ENCODE measurements at regions not wholly inside any gene's neighbourhood (a gene's known extent, or its start where the extent isn't known, plus 50 kb on each side); places are given as distances from the start of the nearest gene placed in this dataset.

DNA sequence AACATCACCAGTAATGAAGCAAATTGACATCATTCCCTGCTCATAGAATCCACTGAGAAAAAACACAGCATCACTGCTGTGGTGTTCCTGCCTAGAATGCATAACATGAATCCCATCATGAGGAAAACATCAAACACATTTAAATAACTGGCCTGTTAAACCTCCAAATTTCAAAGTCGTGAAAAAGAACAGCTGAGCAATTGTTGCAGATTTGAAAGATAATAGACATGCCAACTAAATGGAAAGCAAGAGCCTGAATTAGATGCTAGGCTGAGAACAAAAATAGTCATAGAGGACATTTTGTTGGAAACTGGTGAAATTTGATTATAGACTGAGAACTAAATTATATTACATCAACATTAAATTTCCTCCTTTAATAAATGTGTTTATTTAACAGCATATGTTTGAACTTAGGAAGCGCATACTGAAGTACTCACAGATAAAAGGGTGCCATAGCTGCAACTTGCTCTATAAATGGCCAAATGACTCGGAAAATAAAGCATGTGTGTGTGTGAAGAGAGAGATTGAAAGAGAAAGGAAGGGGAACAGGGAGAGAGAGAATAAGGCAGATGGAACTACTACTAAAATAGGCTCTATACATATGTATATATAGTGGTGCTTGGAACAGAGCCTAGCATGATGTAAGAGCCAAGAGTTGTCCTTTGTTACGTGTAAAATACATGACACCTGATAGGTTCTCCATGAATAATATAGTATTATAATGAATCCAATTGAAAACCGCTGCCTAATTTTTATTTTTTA lies 305.0 kb upstream of the MON1B start:
- Mint-ChIP-seq H3K4me1 (ENCODE audit: low read depth) (no peaks in the 10 kb centered on the region), H3K9me3 (ENCODE audit: insufficient read depth) (no peaks in the 10 kb centered on the region), H3K27ac (no peak overlapping the region), H3K4me3 (no peak overlapping the region), H3K36me3 (ENCODE audit: low read depth) (no peaks in the 10 kb centered on the region), H3K27me3 (ENCODE audit: low read depth) (no peaks in the 10 kb centered on the region)
- ChIA-PET CTCF (no interaction called here), POLR2A (no interaction called here)
- no peak for DNase-seq
- ATAC-seq = no peak

GRCh38 chr16:76897816-76898215 lies 293.2 kb upstream of the MON1B start:
- H3K4me3 Mint-ChIP-seq = no peak overlapping the region
- no peak overlapping the region for H3K27ac Mint-ChIP-seq
- H3K9me3 Mint-ChIP-seq (ENCODE audit: insufficient read depth) = no peaks in the 10 kb centered on the region
- no peaks in the 10 kb centered on the region for H3K27me3 Mint-ChIP-seq (ENCODE audit: low read depth)
- no peaks in the 10 kb centered on the region for H3K4me1 Mint-ChIP-seq (ENCODE audit: low read depth)
- ATAC-seq = no peak
- no peak for DNase-seq
- no peaks in the 10 kb centered on the region for H3K36me3 Mint-ChIP-seq (ENCODE audit: low read depth)
- CTCF ChIA-PET = no interaction called here
- POLR2A ChIA-PET = no interaction called here

- Mint-ChIP-seq H3K4me1 (ENCODE audit: low read depth) (no peaks in the 10 kb centered on the region), H3K27ac (no peak overlapping the region), H3K4me3 (no peak overlapping the region), H3K27me3 (ENCODE audit: low read depth) (no peaks in the 10 kb centered on the region), H3K9me3 (ENCODE audit: insufficient read depth) (no peaks in the 10 kb centered on the region), H3K36me3 (ENCODE audit: low read depth) (no peaks in the 10 kb centered on the region)
- DNase-seq = no peak
- POLR2A ChIA-PET = no interaction called here
- no peak for ATAC-seq
- CTCF ChIA-PET = no interaction called here
Measured at GRCh38 chr16:76899767-76900166, 291.2 kb upstream of the MON1B start.

DNA sequence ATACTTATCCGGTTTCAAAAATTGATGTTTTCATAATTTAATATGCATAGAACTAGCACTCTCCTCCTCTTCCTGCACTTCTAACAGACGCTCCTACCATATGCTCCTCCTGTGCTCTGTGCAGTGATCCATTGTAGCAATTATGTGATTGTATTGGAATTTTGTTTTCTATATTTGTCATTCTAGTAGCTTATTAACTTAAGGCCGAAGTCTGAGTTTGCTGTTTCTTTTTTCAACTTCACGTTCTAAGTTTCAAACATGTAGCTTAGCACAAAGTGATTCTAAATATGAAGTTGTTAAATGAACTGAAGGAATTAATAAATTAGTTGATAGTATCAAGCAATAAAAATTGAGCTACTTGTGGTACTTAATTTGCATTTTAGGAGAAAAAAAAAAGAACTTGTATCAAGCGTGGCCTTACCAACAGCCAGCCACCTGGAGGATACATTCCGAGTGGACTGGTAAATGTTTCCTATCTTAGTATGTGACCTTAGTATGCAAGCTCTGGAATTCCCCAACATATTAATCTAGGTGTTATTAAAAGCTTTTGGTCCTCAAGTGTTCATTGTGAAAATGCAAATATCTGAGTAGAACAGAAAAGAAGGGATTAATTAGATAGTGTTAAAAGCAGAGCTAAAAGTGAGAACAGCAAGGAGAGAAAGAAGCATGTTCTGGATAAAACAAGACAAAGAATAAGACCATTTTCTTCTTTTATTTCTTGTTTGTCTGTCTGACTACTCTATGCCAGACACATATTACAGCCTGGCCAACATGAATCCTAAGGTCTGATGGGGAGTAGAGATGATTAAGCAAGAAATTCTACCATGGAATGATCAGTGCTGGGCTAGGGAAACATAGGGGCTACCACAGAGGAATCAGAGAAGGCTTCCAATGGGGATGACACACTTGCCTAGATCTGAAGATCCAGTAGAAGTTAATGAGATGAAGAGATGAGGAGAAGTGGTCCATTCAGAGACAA lies 290.4 kb upstream of the MON1B start:
- ChIA-PET CTCF (no interaction called here), POLR2A (no interaction called here)
- no peak for ATAC-seq

DNA sequence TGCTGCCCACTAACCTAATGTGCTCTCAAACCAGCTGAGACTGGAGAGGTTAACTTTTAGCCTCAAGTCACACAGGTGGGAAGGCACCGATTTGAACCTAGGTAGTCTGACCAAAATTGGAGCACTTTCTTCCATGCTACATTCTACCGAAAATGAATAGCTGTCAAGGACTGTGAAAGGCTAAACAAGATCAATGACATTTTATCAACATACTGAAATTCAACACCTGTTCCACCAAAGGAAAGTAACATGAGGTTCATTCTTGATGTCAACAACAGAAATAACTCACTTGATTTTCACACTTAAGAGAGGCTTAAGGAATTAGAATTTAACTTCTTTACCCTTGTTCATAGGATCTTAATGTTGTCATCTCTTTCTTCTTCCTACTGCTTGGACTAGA lies 284.4 kb upstream of the MON1B start:
- no peaks in the 10 kb centered on the region for H3K9me3 Mint-ChIP-seq (ENCODE audit: insufficient read depth)
- no peaks in the 10 kb centered on the region for H3K36me3 Mint-ChIP-seq (ENCODE audit: low read depth)
- ATAC-seq (no peak), DNase-seq (no peak)
- H3K4me3 Mint-ChIP-seq = no peak overlapping the region
- no peaks in the 10 kb centered on the region for H3K27me3 Mint-ChIP-seq (ENCODE audit: low read depth)
- H3K27ac Mint-ChIP-seq = no peak overlapping the region
- no peaks in the 10 kb centered on the region for H3K4me1 Mint-ChIP-seq (ENCODE audit: low read depth)
- POLR2A ChIA-PET = no interaction called here
- CTCF ChIA-PET = no interaction called here

More for the DNA sequence above, 290.4 kb upstream of the MON1B start:
- Mint-ChIP-seq H3K27me3 (ENCODE audit: low read depth) (no peaks in the 10 kb centered on the region), H3K4me3 (no peak overlapping the region), H3K36me3 (ENCODE audit: low read depth) (no peaks in the 10 kb centered on the region), H3K27ac (no peak overlapping the region), H3K9me3 (ENCODE audit: insufficient read depth) (no peaks in the 10 kb centered on the region), H3K4me1 (ENCODE audit: low read depth) (no peaks in the 10 kb centered on the region)
- DNase-seq = no peak

DNA sequence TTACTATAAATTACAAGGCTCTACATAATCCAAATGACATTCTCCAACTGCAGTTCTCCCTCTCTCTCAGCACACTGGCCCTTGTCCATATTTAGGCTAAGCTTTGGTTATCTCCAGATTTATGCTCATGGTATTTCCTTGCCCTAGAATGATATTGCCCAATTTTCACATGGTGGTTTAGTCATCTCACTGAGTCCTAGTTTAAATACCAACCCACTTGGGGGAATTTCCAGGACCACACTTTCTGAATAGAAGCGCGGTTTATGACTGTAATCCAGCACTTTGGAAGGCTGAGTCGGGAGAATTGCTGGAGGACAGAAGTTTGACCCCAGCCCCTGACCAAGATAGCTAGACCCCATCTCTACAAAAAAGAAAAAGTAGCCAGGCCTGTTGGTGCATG lies 280.1 kb upstream of the MON1B start:
- Mint-ChIP-seq H3K4me3 (no peak overlapping the region), H3K27me3 (ENCODE audit: low read depth) (no peaks in the 10 kb centered on the region), H3K4me1 (ENCODE audit: low read depth) (no peaks in the 10 kb centered on the region), H3K9me3 (ENCODE audit: insufficient read depth) (no peaks in the 10 kb centered on the region), H3K36me3 (ENCODE audit: low read depth) (no peaks in the 10 kb centered on the region), H3K27ac (no peak overlapping the region)
- POLR2A ChIA-PET = no interaction called here
- ATAC-seq (no peak), DNase-seq (no peak)
- CTCF ChIA-PET = no interaction called here

GRCh38 chr16:76913046-76913445 lies 277.9 kb upstream of the MON1B start:
- Mint-ChIP-seq H3K9me3 (ENCODE audit: insufficient read depth) (peaks cover 4% of the 10 kb centered on the region), H3K27ac (no peak overlapping the region), H3K4me3 (no peak overlapping the region), H3K36me3 (ENCODE audit: low read depth) (no peaks in the 10 kb centered on the region), H3K4me1 (ENCODE audit: low read depth) (no peaks in the 10 kb centered on the region), H3K27me3 (ENCODE audit: low read depth) (no peaks in the 10 kb centered on the region)
- POLR2A ChIA-PET = no interaction called here
- CTCF ChIA-PET = no interaction called here
- DNase-seq (no peak), ATAC-seq (no peak)

DNA sequence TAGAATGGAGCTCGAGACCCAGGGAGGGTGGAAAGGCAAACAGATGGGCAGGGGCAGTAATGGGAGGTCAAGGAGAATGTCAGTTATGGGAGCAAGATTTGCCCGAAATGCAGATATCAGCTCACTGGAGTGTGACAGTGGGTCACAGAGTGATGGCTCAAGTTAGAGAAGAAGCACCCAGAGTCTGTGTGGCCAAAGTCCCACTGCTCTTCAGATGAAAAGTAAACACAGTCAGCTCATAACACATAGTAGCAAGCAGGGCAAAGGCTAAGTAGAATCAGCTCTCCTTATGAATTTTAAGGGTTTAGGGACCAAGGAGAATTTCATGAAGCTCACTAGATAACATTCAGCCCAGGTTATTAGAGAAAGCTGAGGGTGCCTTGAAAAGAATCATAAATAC lies 264.9 kb upstream of the MON1B start:
- Mint-ChIP-seq H3K27me3 (ENCODE audit: low read depth) (no peaks in the 10 kb centered on the region), H3K36me3 (ENCODE audit: low read depth) (no peaks in the 10 kb centered on the region), H3K9me3 (ENCODE audit: insufficient read depth) (no peaks in the 10 kb centered on the region), H3K4me1 (ENCODE audit: low read depth) (no peaks in the 10 kb centered on the region), H3K27ac (no peak overlapping the region), H3K4me3 (no peak overlapping the region)
- POLR2A ChIA-PET = no interaction called here
- CTCF ChIA-PET = no interaction called here
- ATAC-seq (no peak), DNase-seq (no peak)

DNA sequence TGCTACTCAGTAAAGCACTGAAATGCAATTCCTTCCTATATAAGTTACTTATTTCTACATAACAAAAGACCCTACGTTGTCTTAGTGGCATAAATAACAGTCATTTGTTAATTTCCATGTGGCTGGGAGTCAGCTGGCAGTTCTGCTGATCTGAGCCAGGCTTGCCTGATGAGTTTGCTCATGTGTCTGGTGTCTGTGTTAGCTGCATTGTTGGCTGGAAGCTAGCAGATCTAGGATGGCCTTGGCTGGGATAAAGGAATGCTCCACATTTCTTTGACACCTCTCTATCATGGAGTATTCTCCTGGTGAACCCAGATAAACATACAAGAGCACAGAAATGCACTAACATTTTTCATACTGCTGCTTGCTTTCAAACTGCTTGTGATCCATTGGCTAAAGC lies 264.4 kb upstream of the MON1B start:
- H3K4me1 Mint-ChIP-seq (ENCODE audit: low read depth) = no peaks in the 10 kb centered on the region
- no peak overlapping the region for H3K4me3 Mint-ChIP-seq
- ATAC-seq (no peak), DNase-seq (no peak)
- H3K27ac Mint-ChIP-seq = no peak overlapping the region
- H3K27me3 Mint-ChIP-seq (ENCODE audit: low read depth) = no peaks in the 10 kb centered on the region
- CTCF ChIA-PET = no interaction called here
- H3K36me3 Mint-ChIP-seq (ENCODE audit: low read depth) = no peaks in the 10 kb centered on the region
- POLR2A ChIA-PET = no interaction called here
- H3K9me3 Mint-ChIP-seq (ENCODE audit: insufficient read depth) = no peaks in the 10 kb centered on the region

GRCh38 chr16:76931186-76931585 lies 259.8 kb upstream of the MON1B start:
- no peak for DNase-seq
- ATAC-seq = no peak
- Mint-ChIP-seq H3K36me3 (ENCODE audit: low read depth) (no peaks in the 10 kb centered on the region), H3K27ac (no peak overlapping the region), H3K9me3 (ENCODE audit: insufficient read depth) (peaks cover 3% of the 10 kb centered on the region), H3K4me1 (ENCODE audit: low read depth) (no peaks in the 10 kb centered on the region), H3K4me3 (no peak overlapping the region), H3K27me3 (ENCODE audit: low read depth) (no peaks in the 10 kb centered on the region)
- POLR2A ChIA-PET = no interaction called here
- CTCF ChIA-PET = no interaction called here

- ATAC-seq = no peak
- DNase-seq = no peak
- Mint-ChIP-seq H3K27me3 (ENCODE audit: low read depth) (no peaks in the 10 kb centered on the region), H3K4me1 (ENCODE audit: low read depth) (no peaks in the 10 kb centered on the region), H3K4me3 (no peak overlapping the region), H3K27ac (no peak overlapping the region), H3K9me3 (ENCODE audit: insufficient read depth) (peaks cover 3% of the 10 kb centered on the region), H3K36me3 (ENCODE audit: low read depth) (no peaks in the 10 kb centered on the region)
- ChIA-PET POLR2A (no interaction called here), CTCF (no interaction called here)
Measured at GRCh38 chr16:76932541-76933211, 258.3 kb upstream of the MON1B start.

- Mint-ChIP-seq H3K27ac (no peak overlapping the region), H3K36me3 (ENCODE audit: low read depth) (no peaks in the 10 kb centered on the region), H3K4me1 (ENCODE audit: low read depth) (no peaks in the 10 kb centered on the region), H3K27me3 (ENCODE audit: low read depth) (no peaks in the 10 kb centered on the region), H3K4me3 (no peak overlapping the region), H3K9me3 (ENCODE audit: insufficient read depth) (no peaks in the 10 kb centered on the region)
- ChIA-PET CTCF (no interaction called here), POLR2A (no interaction called here)
- no peak for ATAC-seq
- no peak for DNase-seq
Measured at GRCh38 chr16:76940251-76940650, 250.7 kb upstream of the MON1B start.
